ENCODE measurements at regions not wholly inside any gene's neighbourhood (a gene's known extent, or its start where the extent isn't known, plus 50 kb on each side); places are given as distances from the start of the nearest gene placed in this dataset.

DNA sequence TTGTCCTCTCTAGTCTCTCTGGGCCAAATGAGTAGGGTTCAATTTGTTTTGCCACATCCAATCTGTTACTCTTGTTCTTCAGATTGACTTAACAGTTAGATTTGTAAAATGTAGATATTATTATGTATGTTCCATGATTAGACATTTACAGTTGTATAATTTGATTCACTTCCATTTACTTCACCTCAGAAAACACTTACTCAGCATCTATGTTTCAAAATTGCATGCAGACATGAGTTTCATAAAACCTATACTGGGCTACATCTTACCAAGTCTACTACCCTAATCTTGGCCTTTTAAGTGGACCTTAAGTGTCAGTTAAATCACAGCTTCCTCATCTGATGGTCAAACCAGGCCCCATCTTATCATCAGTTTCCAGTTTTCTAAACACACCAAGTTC lies 1181.2 kb upstream of the CDH9 start:
- no peaks in the 10 kb centered on the region for H3K27me3 Mint-ChIP-seq (ENCODE audit: insufficient read depth, low read depth)
- Histone ChIP-seq H2AFZ (replicated peaks) (no peak overlapping the region), H3K79me2 (ENCODE audit: low read depth) (no peaks in the 10 kb centered on the region), H3K27me3 (no peaks in the 10 kb centered on the region), H3K9me3 (ENCODE audit: low read depth) (no peaks in the 10 kb centered on the region), H3K4me3 (no peak overlapping the region), H3K4me2 (no peak overlapping the region), H3K9ac (no peak overlapping the region), H4K20me1 (ENCODE audit: low read depth) (no peaks in the 10 kb centered on the region), H3K36me3 (no peaks in the 10 kb centered on the region), H3K4me1 (no peaks in the 10 kb centered on the region), H3K27ac (no peak overlapping the region), H3F3A (ENCODE audit: low read depth) (no peaks in the 10 kb centered on the region)
- H3K4me3 Mint-ChIP-seq = no peak overlapping the region
- no peaks in the 10 kb centered on the region for H3K36me3 Mint-ChIP-seq
- no peak for DNase-seq (ENCODE audit: low spot score)
- no peaks in the 10 kb centered on the region for H3K4me1 Mint-ChIP-seq
- H3K9me3 Mint-ChIP-seq = peaks cover 3% of the 10 kb centered on the region
- TF ChIP-seq, protein P1, sequence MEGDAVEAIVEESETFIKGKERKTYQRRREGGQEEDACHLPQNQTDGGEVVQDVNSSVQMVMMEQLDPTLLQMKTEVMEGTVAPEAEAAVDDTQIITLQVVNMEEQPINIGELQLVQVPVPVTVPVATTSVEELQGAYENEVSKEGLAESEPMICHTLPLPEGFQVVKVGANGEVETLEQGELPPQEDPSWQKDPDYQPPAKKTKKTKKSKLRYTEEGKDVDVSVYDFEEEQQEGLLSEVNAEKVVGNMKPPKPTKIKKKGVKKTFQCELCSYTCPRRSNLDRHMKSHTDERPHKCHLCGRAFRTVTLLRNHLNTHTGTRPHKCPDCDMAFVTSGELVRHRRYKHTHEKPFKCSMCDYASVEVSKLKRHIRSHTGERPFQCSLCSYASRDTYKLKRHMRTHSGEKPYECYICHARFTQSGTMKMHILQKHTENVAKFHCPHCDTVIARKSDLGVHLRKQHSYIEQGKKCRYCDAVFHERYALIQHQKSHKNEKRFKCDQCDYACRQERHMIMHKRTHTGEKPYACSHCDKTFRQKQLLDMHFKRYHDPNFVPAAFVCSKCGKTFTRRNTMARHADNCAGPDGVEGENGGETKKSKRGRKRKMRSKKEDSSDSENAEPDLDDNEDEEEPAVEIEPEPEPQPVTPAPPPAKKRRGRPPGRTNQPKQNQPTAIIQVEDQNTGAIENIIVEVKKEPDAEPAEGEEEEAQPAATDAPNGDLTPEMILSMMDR (IDR thresholded peaks at IDR 0.05) = no peak
- no peak for TF ChIP-seq EZH2phosphoT487 (IDR thresholded peaks at IDR 0.05)
- TF ChIP-seq EZH2 (IDR thresholded peaks at IDR 0.05) = no peak
- no peak overlapping the region for H3K27ac Mint-ChIP-seq

DNA sequence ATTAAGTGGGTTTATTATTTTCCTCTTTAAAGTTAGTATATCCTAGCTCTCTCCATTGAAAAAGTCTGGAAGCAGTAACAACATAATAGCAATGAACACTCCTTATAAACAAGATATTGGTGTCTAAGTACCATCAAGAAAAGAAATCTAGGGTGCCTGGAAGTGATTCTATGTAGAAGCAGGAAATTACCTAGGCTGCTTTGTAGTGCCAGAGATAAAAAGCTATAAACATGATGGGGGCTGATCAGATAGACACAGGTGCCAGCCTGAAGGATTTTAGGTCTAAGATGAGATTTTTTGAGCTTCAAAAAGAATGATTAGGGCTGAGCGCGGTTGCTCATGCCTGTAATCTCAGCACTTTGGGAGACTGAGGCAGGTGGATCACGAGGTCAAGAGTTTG lies 1179.3 kb upstream of the CDH9 start:
- H3K4me3 ChIP-seq = no peak overlapping the region
- H3K9ac ChIP-seq = no peak overlapping the region
- TF ChIP-seq, protein P1 (IDR thresholded peaks at IDR 0.05) = no peak
- TF ChIP-seq EZH2phosphoT487 (IDR thresholded peaks at IDR 0.05) (no peak), EZH2 (IDR thresholded peaks at IDR 0.05) (no peak)
- H3F3A ChIP-seq (ENCODE audit: low read depth) = no peaks in the 10 kb centered on the region
- no peak overlapping the region for H2AFZ ChIP-seq (replicated peaks)
- no peaks in the 10 kb centered on the region for H4K20me1 ChIP-seq (ENCODE audit: low read depth)
- H3K4me2 ChIP-seq = no peak overlapping the region
- H3K36me3 ChIP-seq = no peaks in the 10 kb centered on the region
- H3K27ac ChIP-seq = no peak overlapping the region
- no peaks in the 10 kb centered on the region for H3K4me1 ChIP-seq
- H3K4me3 Mint-ChIP-seq = no peak overlapping the region
- no peak for DNase-seq (ENCODE audit: low spot score)
- no peaks in the 10 kb centered on the region for H3K79me2 ChIP-seq (ENCODE audit: low read depth)
- no peaks in the 10 kb centered on the region for H3K36me3 Mint-ChIP-seq
- H3K27ac Mint-ChIP-seq = no peak overlapping the region
- no peaks in the 10 kb centered on the region for H3K4me1 Mint-ChIP-seq
- no peaks in the 10 kb centered on the region for H3K9me3 ChIP-seq (ENCODE audit: low read depth)
- no peaks in the 10 kb centered on the region for H3K27me3 ChIP-seq
- H3K9me3 Mint-ChIP-seq = peaks cover 3% of the 10 kb centered on the region
- no peaks in the 10 kb centered on the region for H3K27me3 Mint-ChIP-seq (ENCODE audit: insufficient read depth, low read depth)

DNA sequence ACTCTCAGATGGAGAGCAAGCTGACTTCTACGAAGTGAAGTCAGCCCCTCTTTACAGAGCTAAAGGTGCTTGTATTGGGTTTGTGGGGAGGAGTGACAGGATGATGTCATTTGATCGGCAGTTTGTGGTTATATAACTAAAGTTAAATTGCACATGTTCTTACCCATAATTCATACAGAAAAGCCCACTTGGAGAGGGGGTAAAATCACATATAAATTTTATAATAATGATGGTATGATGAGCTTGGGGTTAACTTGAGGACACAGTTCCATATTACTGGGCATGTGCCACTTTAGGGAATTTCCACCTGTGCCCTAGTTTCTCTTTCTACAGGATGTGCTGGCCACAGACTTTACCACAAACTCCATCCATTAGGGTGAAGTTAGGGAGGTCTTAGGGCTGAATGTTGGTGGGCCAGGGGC lies 1178.6 kb upstream of the CDH9 start:
- Histone ChIP-seq H3K36me3 (no peaks in the 10 kb centered on the region), H3K4me3 (no peak overlapping the region), H3F3A (ENCODE audit: low read depth) (no peaks in the 10 kb centered on the region), H4K20me1 (ENCODE audit: low read depth) (no peaks in the 10 kb centered on the region), H3K79me2 (ENCODE audit: low read depth) (no peaks in the 10 kb centered on the region), H3K4me2 (no peak overlapping the region), H3K9me3 (ENCODE audit: low read depth) (no peaks in the 10 kb centered on the region), H2AFZ (replicated peaks) (no peak overlapping the region), H3K4me1 (no peaks in the 10 kb centered on the region), H3K9ac (no peak overlapping the region), H3K27ac (no peak overlapping the region), H3K27me3 (no peaks in the 10 kb centered on the region)
- Mint-ChIP-seq H3K4me1 (no peaks in the 10 kb centered on the region), H3K27me3 (ENCODE audit: insufficient read depth, low read depth) (no peaks in the 10 kb centered on the region), H3K27ac (no peak overlapping the region), H3K9me3 (peaks cover 3% of the 10 kb centered on the region), H3K4me3 (no peak overlapping the region), H3K36me3 (no peaks in the 10 kb centered on the region)
- TF ChIP-seq EZH2phosphoT487 (IDR thresholded peaks at IDR 0.05) (no peak), EZH2 (IDR thresholded peaks at IDR 0.05) (no peak)
- TF ChIP-seq, protein P1 (IDR thresholded peaks at IDR 0.05) = no peak
- no peak for DNase-seq (ENCODE audit: low spot score)
